CD1c-positive myeloid dendritic cell (primary cell): ENCODE measurements at regions not wholly inside any gene's neighbourhood (a gene's known extent, or its start where the extent isn't known, plus 50 kb on each side); places are given as distances from the start of the nearest gene placed in this dataset.
"Not testable (repeated sequence)": the region's sequence is repeated elsewhere in the genome, so short reads cannot be mapped to it uniquely, and the experiment has no call there.

ENCODE experiments used
- DNase-seq: peaks from one replicate; pipeline ENCODE4 v3.0.0-alpha.2; 2016; ENCODE audit errors: extremely low spot score

DNA sequence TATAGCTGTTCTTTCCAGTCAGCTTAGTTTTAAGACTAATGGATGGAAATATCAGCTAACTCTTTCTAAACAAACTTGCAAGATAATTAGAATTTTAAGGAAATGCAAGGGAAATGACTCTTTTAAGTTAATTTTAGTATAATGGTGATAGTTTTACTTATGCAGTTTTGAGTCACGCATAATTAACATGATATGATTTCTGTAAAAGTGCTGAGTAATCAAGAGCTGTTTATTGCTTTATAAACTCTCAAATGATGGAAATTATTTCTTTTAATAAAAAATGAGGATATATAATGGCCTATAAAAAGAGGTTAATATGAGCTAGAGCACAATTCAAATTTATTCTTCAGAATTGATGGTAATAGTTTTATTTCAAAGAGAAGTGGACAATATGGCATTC, 385.9 kb downstream of the GLUD2 start:
- DNase-seq, result no peak

DNA sequence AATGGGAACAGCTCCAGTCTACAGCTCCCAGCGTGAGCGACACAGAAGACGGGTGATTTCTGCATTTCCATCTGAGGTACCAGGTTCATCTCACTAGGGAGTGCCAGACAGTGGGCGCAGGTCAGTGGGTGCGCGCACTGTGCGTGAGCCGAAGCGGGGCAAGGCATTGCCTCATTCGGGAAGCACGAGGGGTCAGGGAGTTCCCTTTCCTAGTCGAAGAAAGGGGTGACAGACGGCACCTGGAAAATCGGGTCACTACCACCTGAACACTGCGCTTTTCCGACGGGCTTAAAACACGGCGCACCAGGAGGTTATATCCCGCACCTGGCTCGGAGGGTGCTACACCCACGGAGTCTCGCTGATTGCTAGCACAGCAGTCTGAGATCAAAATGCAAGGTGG, 390.3 kb downstream of the GLUD2 start:
- DNase-seq, result not testable (repeated sequence)

DNA sequence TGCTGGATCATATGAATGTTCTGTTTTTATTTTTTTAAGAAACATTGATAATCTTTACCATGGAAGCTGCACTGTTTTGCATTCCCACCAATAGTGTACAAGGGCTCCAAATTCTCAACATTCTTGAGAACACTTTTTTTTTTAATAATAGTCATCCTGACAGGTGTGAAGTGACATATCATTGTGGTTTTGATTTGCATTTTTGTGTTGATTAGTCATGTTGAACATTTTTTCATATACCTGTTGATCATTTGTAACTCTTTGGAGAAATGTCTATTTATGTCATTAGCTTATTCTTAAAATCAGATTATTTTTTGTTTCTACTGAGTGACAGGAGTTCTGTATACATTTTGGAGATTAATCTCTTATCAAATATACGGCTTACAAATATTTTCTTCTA, 408.5 kb downstream of the GLUD2 start:
- DNase-seq, result no peak

DNA sequence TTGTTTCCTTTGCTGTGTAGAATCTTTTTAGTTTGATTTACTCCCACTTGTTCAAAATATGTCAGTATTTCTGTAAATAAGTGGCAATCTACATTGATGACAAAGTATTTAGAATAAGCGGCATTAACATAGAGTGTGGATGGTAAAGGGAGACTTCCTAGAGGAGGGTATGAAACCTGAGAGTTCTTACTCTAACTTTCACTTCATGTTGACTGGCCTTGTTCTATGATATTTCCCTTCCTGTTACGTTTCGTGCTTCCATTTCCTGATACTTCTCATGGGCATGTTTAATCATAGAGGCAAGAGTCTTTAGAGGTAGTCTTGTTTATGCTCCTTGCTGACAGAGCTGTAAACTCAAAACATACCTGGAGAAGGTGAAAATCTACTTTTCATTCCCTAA, 408.9 kb downstream of the GLUD2 start:
- DNase-seq, result no peak

DNA sequence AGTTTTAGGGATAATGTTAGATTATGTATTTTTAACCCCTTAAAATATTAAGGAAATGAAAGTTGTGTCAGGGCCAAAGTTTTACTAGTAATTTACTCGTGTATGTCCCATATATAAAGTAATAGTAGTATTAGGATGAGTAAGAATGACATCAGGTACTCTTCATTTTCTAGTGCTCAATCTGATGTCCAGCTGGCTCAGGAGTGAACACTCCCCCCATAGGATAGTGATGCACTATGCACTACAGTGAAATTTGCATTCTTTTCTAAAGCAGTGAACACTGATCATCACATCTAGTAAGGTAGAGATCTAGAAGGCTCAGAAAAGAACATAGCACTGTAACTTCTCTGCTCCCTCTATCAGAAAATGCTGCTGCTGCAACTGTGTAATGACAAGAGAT, 409.7 kb downstream of the GLUD2 start:
- DNase-seq, result no peak

DNA sequence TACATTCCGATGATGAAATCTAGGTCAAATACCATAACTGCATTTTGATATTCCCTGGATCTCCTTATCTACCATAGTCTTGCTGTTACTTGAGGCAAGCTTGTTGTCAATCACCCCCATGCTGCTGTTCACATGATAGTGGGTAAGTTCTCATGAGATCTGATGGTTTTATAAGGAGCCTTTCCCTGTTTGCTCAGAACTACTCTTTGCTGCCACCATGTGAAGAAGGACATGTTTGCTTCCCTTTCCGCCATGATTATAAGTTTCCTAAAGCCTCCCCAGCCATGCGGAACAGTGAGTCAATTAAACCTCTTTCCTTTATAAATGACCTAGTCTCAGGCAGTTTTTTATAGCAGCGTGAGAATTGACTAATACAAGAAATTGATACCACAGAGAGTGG, 432.0 kb downstream of the GLUD2 start:
- no peak for DNase-seq

DNA sequence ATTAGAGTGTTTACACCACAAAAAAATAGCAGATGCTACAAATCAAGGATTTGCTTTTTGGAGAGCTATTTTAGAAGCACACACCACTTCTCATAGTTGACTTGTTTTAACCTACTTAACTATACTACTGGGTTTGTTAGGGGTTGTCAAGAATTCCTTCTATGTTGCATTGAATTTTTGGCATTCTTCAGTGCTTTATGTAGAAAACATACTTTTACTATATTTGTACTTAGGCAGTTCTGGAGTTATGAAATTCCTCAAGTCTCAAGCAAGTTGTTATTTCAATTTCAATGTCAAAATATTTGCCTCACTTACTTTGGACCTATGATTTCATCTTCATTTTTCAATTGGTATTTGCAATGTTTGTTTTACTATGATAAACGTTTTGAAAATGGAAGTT, 449.6 kb downstream of the GLUD2 start:
- no peak for DNase-seq

DNA sequence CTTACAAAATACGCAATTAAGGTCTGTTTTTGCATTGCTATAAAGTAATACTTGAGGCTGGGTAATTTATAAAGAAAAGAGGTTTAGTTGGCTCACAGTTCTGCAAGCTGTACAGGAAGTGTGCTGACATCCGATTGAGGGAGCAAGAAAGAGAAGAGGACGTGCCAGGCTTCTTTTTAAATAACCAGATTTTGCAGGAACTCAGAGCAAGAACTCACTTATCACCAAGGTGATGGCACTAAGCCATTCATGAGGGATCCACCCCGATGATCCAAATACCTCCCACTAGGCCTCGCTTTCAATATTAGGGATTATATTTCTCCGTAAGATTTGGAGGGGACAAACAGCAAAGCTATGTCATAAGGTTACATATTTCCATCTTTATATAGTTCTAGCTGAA, 456.7 kb downstream of the GLUD2 start:
- DNase-seq, result no peak

DNA sequence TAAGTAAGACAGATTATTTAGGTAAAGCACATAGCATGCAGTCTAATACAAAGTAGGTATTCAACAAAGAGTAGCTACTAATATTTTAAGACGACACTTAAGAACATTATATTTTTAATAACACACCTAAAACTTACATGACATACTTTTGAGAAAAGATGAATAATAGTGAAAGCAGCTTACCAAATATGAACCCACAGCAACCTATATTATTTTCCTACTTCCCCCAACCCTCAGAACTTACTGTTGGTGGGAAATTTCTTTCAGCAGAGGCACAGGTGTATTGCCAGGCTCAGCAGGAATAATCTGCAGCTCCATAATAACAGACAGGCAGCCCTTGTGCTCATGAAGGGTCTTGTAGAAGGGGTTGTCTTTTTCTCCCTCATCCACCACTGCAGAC, 498.9 kb downstream of the GLUD2 start:
- no peak for DNase-seq

DNA sequence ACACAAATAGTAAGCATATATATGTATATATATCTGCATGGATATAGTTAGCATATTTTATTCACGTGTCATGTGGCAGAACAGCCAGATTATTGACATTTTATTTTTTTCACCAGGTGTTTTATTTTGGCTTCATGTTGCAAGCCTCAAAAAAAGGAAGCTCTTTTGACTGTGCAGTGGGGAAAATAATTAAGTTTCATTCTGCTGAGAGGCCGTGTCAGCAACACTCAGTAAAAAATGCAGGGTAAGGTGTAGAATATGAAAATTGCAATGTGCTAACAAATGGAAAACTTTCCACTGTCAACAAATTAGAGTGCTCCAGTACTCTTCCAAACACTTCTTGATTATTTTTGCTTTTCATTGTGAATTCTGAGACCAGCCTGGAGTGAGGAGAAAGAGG, 511.5 kb downstream of the GLUD2 start:
- DNase-seq, result no peak

DNA sequence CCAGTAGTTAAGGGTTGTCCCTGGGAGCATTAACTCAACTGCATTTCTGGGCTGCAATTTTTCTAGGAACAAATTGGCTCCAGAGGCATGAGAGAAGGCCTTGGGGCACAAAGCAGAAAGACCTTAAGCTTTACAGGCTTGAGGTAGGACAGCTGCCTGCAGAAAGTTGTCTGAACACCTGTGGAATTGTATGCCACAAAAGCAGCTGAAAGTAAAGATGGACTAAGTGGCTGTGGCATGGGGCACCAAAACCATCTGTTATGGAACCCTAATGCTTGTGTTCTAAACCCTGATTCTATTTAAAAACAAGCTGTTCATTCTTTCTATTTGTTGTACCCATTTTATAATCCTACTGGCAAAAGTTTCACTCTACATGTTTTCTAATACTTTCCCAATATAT, 515.2 kb downstream of the GLUD2 start:
- no peak for DNase-seq

DNA sequence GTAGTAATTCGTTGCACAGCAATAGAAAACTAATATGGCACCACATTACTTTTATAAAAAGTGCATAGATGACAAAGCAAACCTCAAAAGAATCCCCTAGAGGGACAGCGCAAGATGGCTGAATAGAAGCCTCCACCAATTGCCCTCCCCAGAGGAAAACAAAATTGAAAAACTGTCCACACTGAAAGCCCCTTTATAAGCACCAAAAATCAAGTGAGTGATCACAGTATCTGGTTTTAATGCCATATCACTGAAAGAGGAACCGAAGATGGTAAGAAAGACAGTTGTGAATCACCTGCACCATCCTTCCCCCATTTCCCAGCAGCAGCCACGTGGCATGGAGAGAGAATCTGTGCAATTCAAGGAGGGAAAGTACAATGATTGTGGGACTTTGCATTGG, 522.2 kb downstream of the GLUD2 start:
- no peak for DNase-seq

DNA sequence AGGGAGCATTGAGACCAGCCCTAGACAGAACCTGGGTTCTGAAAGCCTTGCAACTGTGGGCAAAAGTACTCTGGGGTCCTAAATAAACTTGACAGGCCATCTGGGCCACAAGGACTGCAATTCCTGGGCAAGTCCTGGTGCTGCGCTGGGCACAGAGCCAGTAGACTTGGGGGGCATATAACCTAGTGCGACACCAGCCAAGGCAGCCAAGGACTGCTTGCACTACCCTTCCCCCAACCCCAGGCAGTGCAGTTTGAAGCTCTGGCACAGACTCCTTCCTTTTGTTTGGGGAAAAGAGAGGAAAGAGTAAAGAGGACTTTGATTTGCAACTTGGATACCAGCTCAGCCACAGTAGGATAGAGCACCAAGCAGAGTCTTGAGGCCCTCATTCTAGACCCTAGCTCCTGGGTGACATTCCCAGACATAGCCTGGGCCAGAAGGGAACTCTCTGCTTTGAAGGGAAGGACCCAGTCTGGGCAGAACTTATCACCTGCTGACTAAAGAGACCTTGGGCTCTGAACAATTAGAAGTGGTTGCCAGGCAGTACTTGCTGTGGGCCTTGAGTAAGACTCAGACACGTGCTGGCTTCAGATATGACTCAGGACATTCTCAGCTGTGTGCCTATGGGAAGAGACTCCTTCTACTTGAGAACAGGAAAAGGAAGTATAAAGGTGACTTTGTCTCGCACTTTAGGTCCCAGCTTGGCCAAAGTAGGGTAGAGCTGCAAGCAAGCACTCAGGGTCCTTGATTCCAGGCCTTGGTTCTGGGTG, 522.8 kb downstream of the GLUD2 start:
- no peak for DNase-seq

DNA sequence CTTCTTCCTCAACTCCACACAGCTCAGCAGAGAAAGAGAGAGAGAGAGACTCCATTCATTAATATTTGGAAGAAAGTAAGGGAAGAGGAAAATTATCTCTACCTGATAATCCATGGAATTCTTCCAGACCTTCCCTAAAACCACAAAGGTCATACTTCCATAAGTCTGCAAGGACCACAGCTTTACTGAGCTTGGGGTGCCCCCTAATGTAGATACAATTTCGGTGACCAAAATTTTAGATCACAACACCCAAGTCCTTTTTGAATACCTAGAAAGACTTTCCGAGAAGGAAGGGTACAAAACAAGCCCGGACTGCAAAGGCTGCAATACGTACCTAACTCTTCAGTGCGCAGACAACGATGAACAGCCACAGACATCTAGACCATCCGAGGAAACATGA, 523.9 kb downstream of the GLUD2 start:
- no peak for DNase-seq

DNA sequence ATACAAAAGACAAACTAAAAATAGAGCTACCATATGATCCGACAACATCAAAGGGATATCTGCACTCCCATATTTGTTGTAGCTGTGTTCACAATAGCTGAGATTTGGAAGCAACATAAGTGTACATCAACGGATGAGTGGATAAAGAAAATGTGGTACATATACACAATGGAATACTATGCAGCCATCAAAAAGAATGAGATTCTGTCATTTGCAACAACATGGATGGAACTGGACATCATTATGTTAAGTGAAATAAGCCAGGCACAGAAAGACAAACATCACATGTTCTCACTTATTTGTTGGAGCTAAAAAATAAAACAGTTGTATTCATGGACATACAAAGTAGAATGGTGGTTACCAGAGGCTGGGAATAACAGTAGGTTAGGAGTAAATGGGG, 527.0 kb downstream of the GLUD2 start:
- DNase-seq, result not testable (repeated sequence)

DNA sequence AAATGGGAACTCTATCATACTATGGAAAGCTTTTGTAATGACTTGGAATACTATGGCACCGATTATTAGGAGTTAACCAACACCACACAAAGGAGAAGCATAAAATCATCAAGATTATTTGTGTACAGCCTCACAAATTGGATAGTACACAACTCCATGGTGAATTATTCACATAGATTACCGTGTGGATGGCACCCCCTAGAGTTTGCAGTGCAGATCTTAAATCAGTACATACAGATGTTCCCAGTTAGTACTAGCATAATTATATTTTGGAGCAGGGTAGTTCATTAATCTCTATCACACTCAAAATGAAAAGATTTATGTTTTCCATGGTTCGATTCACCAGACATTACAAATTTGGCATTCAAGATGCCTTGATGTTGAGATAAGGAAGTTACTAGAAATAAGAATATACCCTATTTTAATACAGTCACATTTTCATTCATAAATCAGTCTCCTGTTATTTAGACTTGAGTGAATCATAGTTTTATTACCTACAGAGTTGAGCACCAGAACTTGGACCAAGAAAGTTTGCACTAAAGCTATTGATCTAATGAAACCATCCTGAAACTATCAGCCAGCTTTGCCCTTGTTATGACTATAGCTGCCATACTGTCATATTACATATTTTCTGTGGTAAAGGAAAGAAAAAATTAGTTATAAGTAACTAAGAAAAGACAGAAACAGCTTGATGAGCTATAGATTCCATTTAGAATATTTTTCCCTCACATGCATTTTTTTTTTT, 531.8 kb downstream of the GLUD2 start:
- DNase-seq, result no peak

DNA sequence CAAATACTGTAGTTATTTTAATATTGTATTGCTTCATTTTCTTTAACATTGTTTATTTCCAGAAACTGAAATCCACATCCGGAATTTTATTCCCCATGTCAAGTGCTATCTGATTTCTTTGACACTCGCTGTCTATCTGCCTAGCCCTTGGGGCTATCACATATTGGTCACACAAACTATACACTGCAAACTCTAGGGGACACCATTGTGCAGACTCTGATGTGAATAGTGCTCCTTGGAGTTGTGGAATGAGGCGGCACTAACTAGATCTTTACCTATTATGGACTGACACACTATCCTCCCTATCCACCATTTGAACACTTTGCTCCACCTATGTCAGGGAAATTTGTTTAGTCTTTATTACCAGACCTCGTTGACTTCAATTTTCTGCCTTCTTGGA, 534.5 kb downstream of the GLUD2 start:
- no peak for DNase-seq

DNA sequence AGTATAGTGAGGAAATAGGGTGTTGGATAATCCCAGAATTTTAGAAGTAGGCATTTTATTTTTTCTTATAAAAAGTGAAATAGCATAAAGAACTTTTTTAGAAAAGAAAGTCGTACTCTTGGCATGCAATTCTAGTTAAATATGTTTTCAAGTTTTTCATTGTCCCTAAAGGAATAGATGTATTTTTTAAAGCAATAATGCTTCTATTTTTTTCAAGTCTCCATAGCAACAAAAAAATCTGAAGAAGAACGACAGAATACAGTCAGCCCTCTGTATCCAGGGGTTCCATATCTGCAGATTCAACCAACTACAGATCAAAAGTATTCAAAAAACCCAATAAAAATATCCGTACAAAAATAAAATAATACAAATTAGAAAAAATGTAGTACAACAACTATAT, 538.2 kb downstream of the GLUD2 start:
- no peak for DNase-seq

DNA sequence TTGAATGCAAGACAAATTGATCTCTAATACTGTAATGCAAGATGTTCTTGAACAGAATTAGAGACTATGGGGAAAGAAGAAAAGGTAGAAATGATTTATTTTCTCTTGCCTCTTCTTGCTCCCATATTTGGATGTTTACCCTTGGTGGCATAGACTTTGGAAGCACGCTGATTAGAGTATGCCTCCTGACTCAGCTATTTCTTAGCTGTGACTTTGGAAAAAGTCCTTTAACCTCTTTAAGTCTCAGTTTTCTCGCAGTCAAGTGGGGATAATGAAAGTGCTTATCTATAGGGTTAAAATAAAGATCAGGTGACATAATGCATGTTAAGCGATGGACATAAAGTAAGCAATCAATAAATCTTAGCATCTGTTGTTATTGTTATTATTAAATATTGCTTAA, 545.5 kb downstream of the GLUD2 start:
- DNase-seq, result no peak

DNA sequence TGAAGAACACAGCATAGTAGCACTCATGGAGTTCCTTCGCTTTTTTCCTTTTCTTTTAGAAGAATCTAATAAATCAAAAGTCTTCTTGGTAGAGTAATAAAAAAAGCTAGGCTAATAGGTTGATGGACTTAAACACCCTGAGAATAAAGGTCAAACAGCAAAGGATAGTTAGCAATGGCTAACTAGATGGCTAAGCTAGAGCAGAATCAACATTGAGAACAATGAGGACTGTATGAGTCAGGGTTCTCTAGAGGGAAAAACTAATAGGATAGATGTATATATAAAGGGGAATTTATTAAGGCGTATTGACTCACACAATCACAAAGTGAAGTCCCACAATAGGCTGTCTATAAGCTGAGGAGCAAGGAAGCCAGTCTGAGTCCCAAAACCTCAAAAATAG, 550.9 kb downstream of the GLUD2 start:
- DNase-seq, result no peak

DNA sequence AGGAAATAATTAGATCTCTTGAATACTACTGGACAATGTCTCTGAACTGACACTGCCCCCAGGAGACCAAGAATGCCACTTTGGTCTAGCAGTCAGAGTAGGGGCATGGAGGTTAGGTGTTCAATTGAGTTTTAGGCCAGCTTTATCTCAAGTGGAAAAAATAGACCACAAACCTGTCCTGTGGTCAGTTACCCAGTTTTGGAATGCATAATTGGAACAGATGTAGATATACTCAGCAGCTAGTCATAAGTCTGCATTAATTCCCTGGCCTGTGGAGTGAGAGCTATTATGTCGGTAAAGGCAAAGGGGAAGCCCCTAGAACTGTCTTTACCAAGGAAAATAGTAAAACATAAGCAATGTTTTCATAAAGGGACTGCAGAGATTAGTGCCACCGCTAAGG, 587.7 kb downstream of the GLUD2 start:
- no peak for DNase-seq

DNA sequence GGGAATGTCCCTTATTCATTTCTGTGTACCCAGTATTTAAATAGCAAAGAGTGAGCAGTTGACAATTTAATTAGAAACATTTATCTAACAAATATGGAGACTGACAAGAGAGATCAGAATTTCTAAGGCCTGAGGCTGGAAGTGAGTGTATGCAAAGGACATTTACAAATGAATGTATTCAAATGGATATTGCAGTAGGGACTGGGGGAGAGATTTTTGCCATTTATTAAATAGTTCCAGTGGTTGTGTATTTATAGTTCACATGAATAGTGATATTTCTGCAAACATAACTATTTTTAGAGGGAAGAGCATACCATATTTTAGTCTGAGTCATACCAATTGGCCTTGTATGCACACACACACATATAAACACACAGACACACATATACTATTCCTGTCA, 592.4 kb downstream of the GLUD2 start:
- no peak for DNase-seq

DNA sequence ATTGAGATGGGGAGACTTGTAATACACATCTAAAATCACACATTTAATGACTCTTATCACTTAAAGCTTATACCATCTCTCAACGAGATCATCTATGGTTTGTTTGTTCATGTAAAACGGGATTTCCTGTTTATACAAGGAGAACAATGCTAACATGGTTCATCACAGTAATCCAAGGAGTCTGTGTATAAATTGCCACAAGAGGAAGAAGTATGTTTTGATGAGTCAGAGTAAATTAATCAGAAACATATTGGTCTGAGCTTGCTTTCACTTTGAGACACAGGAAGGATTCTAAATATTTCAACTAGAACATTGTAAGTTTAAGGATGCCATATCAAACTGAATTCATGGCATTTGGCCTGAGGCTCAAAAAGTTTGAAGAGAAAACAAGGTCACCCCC, 594.1 kb downstream of the GLUD2 start:
- DNase-seq, result no peak

DNA sequence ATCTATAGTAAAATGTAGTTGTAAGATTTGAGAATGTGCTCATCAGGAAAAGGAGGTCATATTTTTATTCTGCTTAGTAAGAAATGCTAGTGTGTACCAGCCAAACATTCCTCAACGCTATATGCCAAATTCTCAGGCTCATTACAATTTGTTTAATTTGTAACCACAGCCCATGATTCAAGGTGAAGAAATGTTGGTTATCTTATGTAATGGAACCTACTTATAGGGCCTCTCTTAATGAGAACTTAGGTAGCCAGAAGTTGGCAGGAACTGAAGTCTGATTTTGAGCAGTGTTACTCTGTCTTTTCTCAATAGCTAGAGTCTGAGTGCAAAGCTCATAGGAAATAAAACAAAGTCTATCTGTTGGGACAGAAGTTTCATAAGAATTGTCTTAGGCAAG, 595.0 kb downstream of the GLUD2 start:
- DNase-seq, result no peak
